IMR-90 (cell line): ENCODE measurements at regions not wholly inside any gene's neighbourhood (a gene's known extent, or its start where the extent isn't known, plus 50 kb on each side); places are given as distances from the start of the nearest gene placed in this dataset.

Experiments
- ATAC-seq: fragments of 200-7000 bp; cut with Tn5 transposase; 2 replicates; pipeline ENCODE4 v1.9.1; 2020; ENCODE audit warnings: low read depth, mild to moderate bottlenecking, moderate library complexity
- BruUV-seq: library from RNA; stranded (reverse); fragments of 400-500 nt; replicated peaks from 2 replicates; lab custom pipeline; 2021; lab: Mats Ljungman, UMichigan
- CTCF ChIA-PET: fragments of 300-600 bp; formaldehyde crosslinking; extraction: SDS; loops from one replicate; lab custom pipeline; 2021; ENCODE audit warnings: antibody characterized with exemption; lab: Yijun Ruan, JAX
- POLR2A ChIA-PET: fragments of 300-600 bp; sonication (Branson Sonifier 250); formaldehyde crosslinking; loops from one replicate; lab custom pipeline; 2022; ENCODE audit warnings: antibody characterized with exemption; ENCODE audit not compliant: unreplicated experiment; lab: Charles Lee
- DNase-seq: peaks from one replicate; pipeline ENCODE4 v3.0.0; 2013
- H2AFZ ChIP-seq: replicated peaks from 2 replicates; pipeline ENCODE3; 2013; ENCODE audit warnings: low read length, mild to moderate bottlenecking; ENCODE audit not compliant: poor library complexity
- H2AK5ac ChIP-seq: 2 replicates; pipeline ENCODE4 v1.6.1; 2013; ENCODE audit warnings: low read depth, low read length, inconsistent platforms
- H2AK9ac ChIP-seq: replicated peaks from 2 replicates; pipeline ENCODE3; 2013; ENCODE audit warnings: mild to moderate bottlenecking, low read depth, low read length, moderate library complexity; ENCODE audit not compliant: poor library complexity
- H2BK120ac ChIP-seq: 2 replicates; pipeline ENCODE4 v1.6.1; 2013; ENCODE audit warnings: low read depth, low read length, inconsistent platforms
- H2BK15ac ChIP-seq: 3 replicates; pipeline ENCODE4 v1.6.1; 2013; ENCODE audit warnings: low read depth, low read length, inconsistent platforms
- H2BK20ac ChIP-seq: 2 replicates; pipeline ENCODE4 v1.6.1; 2013; ENCODE audit warnings: low read depth, mild to moderate bottlenecking, inconsistent platforms, low read length, moderate library complexity
- H2BK5ac ChIP-seq: 2 replicates; pipeline ENCODE4 v1.6.1; 2013; ENCODE audit warnings: mild to moderate bottlenecking, low read depth, low read length, inconsistent platforms; ENCODE audit not compliant: poor library complexity, severe bottlenecking
- H3K14ac ChIP-seq: replicated peaks from 2 replicates; pipeline ENCODE4 v1.6.1; 2013; ENCODE audit warnings: low read depth, low read length, inconsistent platforms
- H3K18ac ChIP-seq: 2 replicates; pipeline ENCODE4 v1.6.1; 2013; ENCODE audit warnings: low read depth, low read length, control low read depth
- H3K23ac ChIP-seq: 2 replicates; pipeline ENCODE4 v1.6.1; 2013; ENCODE audit warnings: low read depth, low read length, inconsistent platforms
- H3K27ac ChIP-seq: 2 replicates; pipeline ENCODE4 v1.5.1; 2013; ENCODE audit warnings: mild to moderate bottlenecking, control low read depth, low read length; ENCODE audit not compliant: insufficient read depth
- H3K27me3 ChIP-seq: 2 replicates; pipeline ENCODE4 v1.6.1; 2013; ENCODE audit warnings: low read length; ENCODE audit not compliant: control insufficient read depth, insufficient read depth
- H3K36me3 ChIP-seq: 2 replicates; pipeline ENCODE4 v1.6.1; 2013; ENCODE audit warnings: low read length, mixed read lengths; ENCODE audit not compliant: control insufficient read depth, insufficient read depth
- H3K4ac ChIP-seq: 2 replicates; pipeline ENCODE4 v1.6.1; 2013; ENCODE audit warnings: low read depth, low read length, inconsistent platforms
- H3K4me1 ChIP-seq: 2 replicates; pipeline ENCODE4 v1.6.1; 2013; ENCODE audit warnings: low read length, mixed read lengths; ENCODE audit not compliant: control insufficient read depth, insufficient read depth
- H3K4me2 ChIP-seq: 2 replicates; pipeline ENCODE4 v1.6.1; 2013; ENCODE audit warnings: low read depth, mild to moderate bottlenecking, control low read depth, low read length, moderate library complexity
- H3K4me3 ChIP-seq: 2 replicates; pipeline ENCODE4 v1.5.1; 2013; ENCODE audit warnings: low read depth, mild to moderate bottlenecking, control low read depth, low read length, moderate library complexity; ENCODE audit not compliant: insufficient read depth
- H3K56ac ChIP-seq: 2 replicates; pipeline ENCODE4 v1.6.1; 2013; ENCODE audit warnings: low read length, inconsistent platforms; ENCODE audit not compliant: insufficient read depth; ENCODE audit errors: extremely low read depth
- H3K79me1 ChIP-seq, 2 experiments: 2 replicates each; pipeline ENCODE4 v1.6.1; 2013; ENCODE audit warnings: low read length in 2 of 2, inconsistent platforms in 1 of 2, low read depth in 1 of 2
- H3K9ac ChIP-seq: 2 replicates; pipeline ENCODE4 v1.6.1; 2013; ENCODE audit warnings: low read depth, low read length, control low read depth
- H3K9me1 ChIP-seq: 2 replicates; pipeline ENCODE4 v1.6.1; 2013; ENCODE audit warnings: low read length, inconsistent platforms; ENCODE audit not compliant: insufficient read depth
- H3K9me3 ChIP-seq: 2 replicates; pipeline ENCODE4 v1.6.1; 2013; ENCODE audit warnings: low read length; ENCODE audit not compliant: control insufficient read depth, insufficient read depth
- H4K20me1 ChIP-seq: 2 replicates; pipeline ENCODE4 v1.6.1; 2013; ENCODE audit warnings: low read length, inconsistent platforms; ENCODE audit not compliant: insufficient read depth
- H4K5ac ChIP-seq: 2 replicates; pipeline ENCODE4 v1.6.1; 2013; ENCODE audit warnings: mild to moderate bottlenecking, low read depth, low read length, control low read depth
- H4K8ac ChIP-seq, 2 experiments: 2 replicates each; pipeline ENCODE4 v1.6.1; 2013; ENCODE audit warnings: low read depth in 2 of 2, low read length in 2 of 2, control low read depth in 1 of 2, inconsistent platforms in 1 of 2
- H4K91ac ChIP-seq: 2 replicates; pipeline ENCODE4 v1.6.1; 2013; ENCODE audit warnings: low read depth, low read length, inconsistent platforms; ENCODE audit not compliant: insufficient read depth
- CTCF ChIP-seq: conservative IDR thresholded peaks from 2 replicates; pipeline ENCODE4 v1.5.1; 2012; ENCODE audit warnings: mild to moderate bottlenecking, low read depth, low read length, improper control_type of control experiment
- RAD21 ChIP-seq: IDR thresholded peaks from 2 replicates; pipeline ENCODE4 v1.6.1; 2012; ENCODE audit warnings: low read length, improper control_type of control experiment
- SMC3 ChIP-seq: fragments of 150-350 bp; IDR thresholded peaks from 2 replicates; pipeline ENCODE4 v1.6.1; 2016; ENCODE audit warnings: low read depth, mild to moderate bottlenecking, antibody characterized with exemption, low read length, moderate library complexity
- WGBS, 2 experiments: methylation state at CpG; one replicate each; pipeline versions ENCODE4 v1.1.5 to v1.1.7; 2013; ENCODE audit warnings: missing lambda C conversion rate in 2 of 2; ENCODE audit not compliant: insufficient read length in 1 of 2; ENCODE audit errors: extremely low coverage in 2 of 2; 5-methylcytosine and 5-hydroxymethylcytosine counted together
- dilution Hi-C: fragments of 300-500 bp; cut with HindIII; formaldehyde crosslinking; loops from one replicate; pipeline ENCODE4 v1.14.3; 2018; ENCODE audit warnings: low sequenced_read_pairs; ENCODE audit not compliant: unreplicated experiment
- in situ Hi-C: fragments of 300-500 bp; cut with MboI; formaldehyde crosslinking; loops from 3 replicates; pipeline ENCODE4 v1.14.3; 2019; ENCODE audit warnings: low sequenced_read_pairs, inconsistent platforms, mixed read lengths
- intact Hi-C: fragments of 100-400 bp; cut with micrococcal nuclease; formaldehyde crosslinking; loops from 2 replicates; pipeline ENCODE4 v1.10.0; 2022

- no peaks in the 10 kb centered on the region for H3K27me3 ChIP-seq
- H3K9me3 ChIP-seq: no peaks in the 10 kb centered on the region
- dilution Hi-C loops (no loop called here), intact Hi-C loops (no loop called here), in situ Hi-C loops (no loop called here)
- no peak overlapping the region for H3K4me2 ChIP-seq
- H3K4ac ChIP-seq: no peak overlapping the region
- H3K36me3 ChIP-seq: no peaks in the 10 kb centered on the region
- DNase-seq (no peak), ATAC-seq (no peak)
- no peak overlapping the region for H3K23ac ChIP-seq
- no peaks in the 10 kb centered on the region for H4K20me1 ChIP-seq
- no peak overlapping the region for H2AFZ ChIP-seq
- POLR2A ChIA-PET: no interaction called here
- no peak overlapping the region for H3K4me3 ChIP-seq
- H3K27ac ChIP-seq: no peak overlapping the region
- no peak overlapping the region for H3K18ac ChIP-seq
- H3K14ac ChIP-seq: no peak overlapping the region
- CTCF ChIA-PET: no interaction called here
- no peak overlapping the region for H2BK20ac ChIP-seq
- no peak overlapping the region for H3K56ac ChIP-seq
- no peak overlapping the region for H2BK5ac ChIP-seq
- no peaks in the 10 kb centered on the region for H3K9me1 ChIP-seq
- H4K8ac ChIP-seq: no peak overlapping the region
- H2AK5ac ChIP-seq: no peak overlapping the region
- H3K79me1 ChIP-seq: no peaks in the 10 kb centered on the region
- H2AK9ac ChIP-seq: no peak overlapping the region
- no peak overlapping the region for H4K5ac ChIP-seq
- H3K9ac ChIP-seq: no peak overlapping the region
- H3K4me1 ChIP-seq: no peaks in the 10 kb centered on the region
- TF ChIP-seq RAD21 (no peak), CTCF (no peak), SMC3 (no peak)
- H2BK15ac ChIP-seq: no peak overlapping the region
- WGBS, 2 experiments: no CpG with 5 or more reads among the region's 2 CpGs
- no peak overlapping the region for H2BK120ac ChIP-seq
- no TSS peak for BruUV-seq
- H4K91ac ChIP-seq: no peak overlapping the region
Measured at GRCh38 chr4:167717495-167717894, 374.8 kb upstream of the ANXA10 start.
